ENCODE measurements at regions not wholly inside any gene's neighbourhood (a gene's known extent, or its start where the extent isn't known, plus 50 kb on each side); places are given as distances from the start of the nearest gene placed in this dataset.

GRCh38 chr11:121792185-121792584 is 323.8 kb downstream of the BLID start:
- H3K36me3 ChIP-seq: no peaks in the 10 kb centered on the region
- no peak overlapping the region for H3K9ac ChIP-seq
- H3K4me1 ChIP-seq: no peaks in the 10 kb centered on the region
- H3K27ac ChIP-seq: no peak overlapping the region
- H4K20me1 ChIP-seq: no peaks in the 10 kb centered on the region
- no peak overlapping the region for H3K4me3 ChIP-seq
- TF ChIP-seq Cebpa-rat (IDR thresholded peaks at IDR 0.05): no peak
- peaks cover 3% of the 10 kb centered on the region; the same call in 1 of the 2 replicates for H3K9me3 ChIP-seq
- no peaks in the 10 kb centered on the region for H3K27me3 ChIP-seq
- no peak overlapping the region for H3K4me2 ChIP-seq

- no peak overlapping the region for H3K9ac ChIP-seq
- H3K36me3 ChIP-seq: no peaks in the 10 kb centered on the region
- H3K27ac ChIP-seq: no peak overlapping the region
- TF ChIP-seq Cebpa-rat (IDR thresholded peaks at IDR 0.05): no peak
- H4K20me1 ChIP-seq: no peaks in the 10 kb centered on the region
- H3K4me3 ChIP-seq: no peak overlapping the region
- H3K9me3 ChIP-seq: peaks cover 20% of the 10 kb centered on the region
- no peaks in the 10 kb centered on the region for H3K27me3 ChIP-seq
- no peak overlapping the region for H3K4me2 ChIP-seq
- H3K4me1 ChIP-seq: no peaks in the 10 kb centered on the region
These were observed 325.6 kb downstream of the BLID start for GRCh38 chr11:121790430-121790829.

GRCh38 chr11:121780971-121781370 is 328.2 kb upstream of the SORL1-AS1 start:
- Histone ChIP-seq H4K20me1 (no peaks in the 10 kb centered on the region), H3K4me3 (no peak overlapping the region), H3K9me3 (peaks cover 8% of the 10 kb centered on the region), H3K4me2 (no peak overlapping the region), H3K9ac (no peak overlapping the region), H3K4me1 (no peaks in the 10 kb centered on the region), H3K27ac (no peak overlapping the region), H3K27me3 (no peaks in the 10 kb centered on the region), H3K36me3 (no peaks in the 10 kb centered on the region)
- TF ChIP-seq Cebpa-rat (IDR thresholded peaks at IDR 0.05): no peak

- Histone ChIP-seq H3K27me3 (no peaks in the 10 kb centered on the region), H3K4me3 (no peak overlapping the region), H3K9ac (no peak overlapping the region), H3K4me2 (no peak overlapping the region), H4K20me1 (no peaks in the 10 kb centered on the region), H3K4me1 (no peaks in the 10 kb centered on the region), H3K36me3 (no peaks in the 10 kb centered on the region), H3K27ac (no peak overlapping the region), H3K9me3 (no peaks in the 10 kb centered on the region)
- TF ChIP-seq Cebpa-rat (IDR thresholded peaks at IDR 0.05): no peak
These were observed 324.3 kb upstream of the SORL1-AS1 start for GRCh38 chr11:121777056-121777455.

- Histone ChIP-seq H3K4me1 (no peaks in the 10 kb centered on the region), H3K27ac (no peak overlapping the region), H3K4me3 (no peak overlapping the region), H3K9me3 (no peaks in the 10 kb centered on the region), H3K9ac (no peak overlapping the region), H3K4me2 (no peak overlapping the region), H3K27me3 (no peaks in the 10 kb centered on the region), H4K20me1 (no peaks in the 10 kb centered on the region), H3K36me3 (no peaks in the 10 kb centered on the region)
- no peak for TF ChIP-seq Cebpa-rat (IDR thresholded peaks at IDR 0.05)
These were observed 322.5 kb upstream of the SORL1-AS1 start for GRCh38 chr11:121775276-121775675.

GRCh38 chr11:121773076-121773475 is 320.3 kb upstream of the SORL1-AS1 start:
- no peaks in the 10 kb centered on the region for H3K4me1 ChIP-seq
- no peaks in the 10 kb centered on the region for H3K36me3 ChIP-seq
- no peak overlapping the region for H3K27ac ChIP-seq
- H3K4me3 ChIP-seq: no peak overlapping the region
- H3K9me3 ChIP-seq: no peaks in the 10 kb centered on the region
- H3K9ac ChIP-seq: no peak overlapping the region
- no peak for TF ChIP-seq Cebpa-rat (IDR thresholded peaks at IDR 0.05)
- H4K20me1 ChIP-seq: no peaks in the 10 kb centered on the region
- no peak overlapping the region for H3K4me2 ChIP-seq
- no peaks in the 10 kb centered on the region for H3K27me3 ChIP-seq

- TF ChIP-seq Cebpa-rat (IDR thresholded peaks at IDR 0.05): no peak
- Histone ChIP-seq H3K9me3 (no peaks in the 10 kb centered on the region), H3K36me3 (no peaks in the 10 kb centered on the region), H3K4me3 (no peak overlapping the region), H4K20me1 (no peaks in the 10 kb centered on the region), H3K4me1 (no peaks in the 10 kb centered on the region), H3K27me3 (no peaks in the 10 kb centered on the region), H3K27ac (no peak overlapping the region), H3K4me2 (no peak overlapping the region), H3K9ac (no peak overlapping the region)
These were observed 318.3 kb upstream of the SORL1-AS1 start for GRCh38 chr11:121770939-121771595.

GRCh38 chr11:121769191-121769590 is 316.4 kb upstream of the SORL1-AS1 start:
- H4K20me1 ChIP-seq: no peaks in the 10 kb centered on the region
- no peak overlapping the region for H3K4me2 ChIP-seq
- no peaks in the 10 kb centered on the region for H3K9me3 ChIP-seq
- H3K27me3 ChIP-seq: no peaks in the 10 kb centered on the region
- H3K4me3 ChIP-seq: no peak overlapping the region
- no peak for TF ChIP-seq Cebpa-rat (IDR thresholded peaks at IDR 0.05)
- H3K27ac ChIP-seq: no peak overlapping the region
- no peaks in the 10 kb centered on the region for H3K36me3 ChIP-seq
- H3K9ac ChIP-seq: no peak overlapping the region
- no peaks in the 10 kb centered on the region for H3K4me1 ChIP-seq

GRCh38 chr11:121767433-121767832 is 314.7 kb upstream of the SORL1-AS1 start:
- Histone ChIP-seq H3K27me3 (no peaks in the 10 kb centered on the region), H3K4me2 (no peak overlapping the region), H3K27ac (no peak overlapping the region), H3K4me1 (no peaks in the 10 kb centered on the region), H4K20me1 (no peaks in the 10 kb centered on the region), H3K4me3 (no peak overlapping the region), H3K9ac (no peak overlapping the region), H3K36me3 (no peaks in the 10 kb centered on the region), H3K9me3 (no peaks in the 10 kb centered on the region)
- no peak for TF ChIP-seq Cebpa-rat (IDR thresholded peaks at IDR 0.05)

- TF ChIP-seq Cebpa-rat (IDR thresholded peaks at IDR 0.05): no peak
- Histone ChIP-seq H3K27me3 (no peaks in the 10 kb centered on the region), H3K36me3 (no peaks in the 10 kb centered on the region), H3K4me1 (no peaks in the 10 kb centered on the region), H3K4me2 (no peak overlapping the region), H3K27ac (no peak overlapping the region), H3K9me3 (no peaks in the 10 kb centered on the region), H3K4me3 (no peak overlapping the region), H4K20me1 (no peaks in the 10 kb centered on the region), H3K9ac (no peak overlapping the region)
These were observed 314.2 kb upstream of the SORL1-AS1 start for GRCh38 chr11:121766991-121767390.

GRCh38 chr11:121766166-121766565 is 313.4 kb upstream of the SORL1-AS1 start:
- Histone ChIP-seq H3K4me1 (no peaks in the 10 kb centered on the region), H3K9me3 (no peaks in the 10 kb centered on the region), H3K27me3 (no peaks in the 10 kb centered on the region), H3K9ac (no peak overlapping the region), H4K20me1 (no peaks in the 10 kb centered on the region), H3K36me3 (no peaks in the 10 kb centered on the region), H3K4me2 (no peak overlapping the region), H3K27ac (no peak overlapping the region), H3K4me3 (no peak overlapping the region)
- no peak for TF ChIP-seq Cebpa-rat (IDR thresholded peaks at IDR 0.05)

All from BLaER1 (cell line).